ENCODE measurements at regions not wholly inside any gene's neighbourhood (a gene's known extent, or its start where the extent isn't known, plus 50 kb on each side); places are given as distances from the start of the nearest gene placed in this dataset.

DNA sequence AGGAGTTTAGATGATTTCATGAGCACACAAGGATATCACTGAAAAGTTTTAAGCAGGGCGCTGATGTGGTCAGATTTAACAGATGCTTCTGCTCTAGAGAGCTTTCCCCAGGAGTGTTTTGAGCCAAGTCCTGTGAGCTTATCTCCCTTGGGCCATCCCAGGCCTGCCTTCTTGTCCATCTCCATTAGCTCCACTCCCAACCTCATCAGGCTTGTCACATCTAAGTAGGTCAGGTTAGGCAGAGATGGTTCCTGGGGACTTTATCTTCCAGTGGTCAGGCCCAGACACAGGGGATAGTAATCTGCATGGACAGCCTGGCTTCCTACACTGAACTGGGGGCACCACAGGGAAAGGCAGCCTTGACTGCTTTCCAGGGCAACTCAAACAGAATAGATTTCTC is 145.4 kb upstream of the SRRM4 start (continued):
- TF ChIP-seq, protein P1, sequence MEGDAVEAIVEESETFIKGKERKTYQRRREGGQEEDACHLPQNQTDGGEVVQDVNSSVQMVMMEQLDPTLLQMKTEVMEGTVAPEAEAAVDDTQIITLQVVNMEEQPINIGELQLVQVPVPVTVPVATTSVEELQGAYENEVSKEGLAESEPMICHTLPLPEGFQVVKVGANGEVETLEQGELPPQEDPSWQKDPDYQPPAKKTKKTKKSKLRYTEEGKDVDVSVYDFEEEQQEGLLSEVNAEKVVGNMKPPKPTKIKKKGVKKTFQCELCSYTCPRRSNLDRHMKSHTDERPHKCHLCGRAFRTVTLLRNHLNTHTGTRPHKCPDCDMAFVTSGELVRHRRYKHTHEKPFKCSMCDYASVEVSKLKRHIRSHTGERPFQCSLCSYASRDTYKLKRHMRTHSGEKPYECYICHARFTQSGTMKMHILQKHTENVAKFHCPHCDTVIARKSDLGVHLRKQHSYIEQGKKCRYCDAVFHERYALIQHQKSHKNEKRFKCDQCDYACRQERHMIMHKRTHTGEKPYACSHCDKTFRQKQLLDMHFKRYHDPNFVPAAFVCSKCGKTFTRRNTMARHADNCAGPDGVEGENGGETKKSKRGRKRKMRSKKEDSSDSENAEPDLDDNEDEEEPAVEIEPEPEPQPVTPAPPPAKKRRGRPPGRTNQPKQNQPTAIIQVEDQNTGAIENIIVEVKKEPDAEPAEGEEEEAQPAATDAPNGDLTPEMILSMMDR (conservative IDR thresholded peaks at IDR 0.05; ENCODE audit: low read depth in 2 of 2), result no peak
- TF ChIP-seq, protein P2, sequence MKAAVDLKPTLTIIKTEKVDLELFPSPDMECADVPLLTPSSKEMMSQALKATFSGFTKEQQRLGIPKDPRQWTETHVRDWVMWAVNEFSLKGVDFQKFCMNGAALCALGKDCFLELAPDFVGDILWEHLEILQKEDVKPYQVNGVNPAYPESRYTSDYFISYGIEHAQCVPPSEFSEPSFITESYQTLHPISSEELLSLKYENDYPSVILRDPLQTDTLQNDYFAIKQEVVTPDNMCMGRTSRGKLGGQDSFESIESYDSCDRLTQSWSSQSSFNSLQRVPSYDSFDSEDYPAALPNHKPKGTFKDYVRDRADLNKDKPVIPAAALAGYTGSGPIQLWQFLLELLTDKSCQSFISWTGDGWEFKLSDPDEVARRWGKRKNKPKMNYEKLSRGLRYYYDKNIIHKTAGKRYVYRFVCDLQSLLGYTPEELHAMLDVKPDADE (IDR thresholded peaks at IDR 0.05), result no peak
- TF ChIP-seq POLR2AphosphoS5 (IDR thresholded peaks at IDR 0.05; ENCODE audit: low read depth), result no peak
- no peak for TF ChIP-seq NANOG (IDR thresholded peaks at IDR 0.05; ENCODE audit: borderline replicate concordance)
- TF ChIP-seq EZH2phosphoT487 (IDR thresholded peaks at IDR 0.05; ENCODE audit: unreplicated experiment), result no peak
- no peak for TF ChIP-seq CREB1 (CRISPR knock-in tag; IDR thresholded peaks at IDR 0.05; ENCODE audit: low read depth)
- no peak for TF ChIP-seq ZNF114 (CRISPR knock-in tag; IDR thresholded peaks at IDR 0.05)
- TF ChIP-seq EZH2 (IDR thresholded peaks at IDR 0.05; ENCODE audit: low read depth, unreplicated experiment), result no peak
- no peak for TF ChIP-seq ZNF331 (CRISPR knock-in tag; IDR thresholded peaks at IDR 0.05; ENCODE audit: low read depth)
- no peak for TF ChIP-seq STAT1 (IDR thresholded peaks at IDR 0.05; ENCODE audit: unreplicated experiment)
- TF ChIP-seq, protein P3, sequence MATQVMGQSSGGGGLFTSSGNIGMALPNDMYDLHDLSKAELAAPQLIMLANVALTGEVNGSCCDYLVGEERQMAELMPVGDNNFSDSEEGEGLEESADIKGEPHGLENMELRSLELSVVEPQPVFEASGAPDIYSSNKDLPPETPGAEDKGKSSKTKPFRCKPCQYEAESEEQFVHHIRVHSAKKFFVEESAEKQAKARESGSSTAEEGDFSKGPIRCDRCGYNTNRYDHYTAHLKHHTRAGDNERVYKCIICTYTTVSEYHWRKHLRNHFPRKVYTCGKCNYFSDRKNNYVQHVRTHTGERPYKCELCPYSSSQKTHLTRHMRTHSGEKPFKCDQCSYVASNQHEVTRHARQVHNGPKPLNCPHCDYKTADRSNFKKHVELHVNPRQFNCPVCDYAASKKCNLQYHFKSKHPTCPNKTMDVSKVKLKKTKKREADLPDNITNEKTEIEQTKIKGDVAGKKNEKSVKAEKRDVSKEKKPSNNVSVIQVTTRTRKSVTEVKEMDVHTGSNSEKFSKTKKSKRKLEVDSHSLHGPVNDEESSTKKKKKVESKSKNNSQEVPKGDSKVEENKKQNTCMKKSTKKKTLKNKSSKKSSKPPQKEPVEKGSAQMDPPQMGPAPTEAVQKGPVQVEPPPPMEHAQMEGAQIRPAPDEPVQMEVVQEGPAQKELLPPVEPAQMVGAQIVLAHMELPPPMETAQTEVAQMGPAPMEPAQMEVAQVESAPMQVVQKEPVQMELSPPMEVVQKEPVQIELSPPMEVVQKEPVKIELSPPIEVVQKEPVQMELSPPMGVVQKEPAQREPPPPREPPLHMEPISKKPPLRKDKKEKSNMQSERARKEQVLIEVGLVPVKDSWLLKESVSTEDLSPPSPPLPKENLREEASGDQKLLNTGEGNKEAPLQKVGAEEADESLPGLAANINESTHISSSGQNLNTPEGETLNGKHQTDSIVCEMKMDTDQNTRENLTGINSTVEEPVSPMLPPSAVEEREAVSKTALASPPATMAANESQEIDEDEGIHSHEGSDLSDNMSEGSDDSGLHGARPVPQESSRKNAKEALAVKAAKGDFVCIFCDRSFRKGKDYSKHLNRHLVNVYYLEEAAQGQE (IDR thresholded peaks at IDR 0.05; ENCODE audit: unreplicated experiment), result no peak
- TF ChIP-seq JUNB (IDR thresholded peaks at IDR 0.05; ENCODE audit: unreplicated experiment), result no peak

DNA sequence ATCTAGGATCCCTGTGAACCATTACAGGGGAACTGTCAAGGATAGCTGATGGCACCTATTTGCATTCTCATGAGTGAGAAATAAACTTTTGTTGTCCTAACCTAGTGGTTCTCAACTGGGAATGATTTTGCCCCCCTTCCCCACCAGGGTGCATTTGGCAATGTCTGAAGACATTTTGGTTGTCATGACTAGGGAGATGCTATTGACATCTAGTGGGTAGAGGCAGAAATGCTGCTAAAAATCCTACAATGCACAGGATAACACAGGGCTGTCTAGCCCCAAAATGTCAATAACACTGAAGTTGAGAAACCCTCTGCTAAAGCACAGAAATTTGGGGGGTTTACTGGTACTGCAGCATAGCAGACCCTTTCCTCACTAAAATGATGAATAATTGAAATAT is 140.9 kb upstream of the SRRM4 start:
- Histone ChIP-seq H2AFZ (no peak overlapping the region), H4K20me1 (replicated peaks; ENCODE audit: insufficient read depth) (no peaks in the 10 kb centered on the region), H3K4me2 (no peak overlapping the region), H3K4me1 (ENCODE audit: insufficient read depth) (no peaks in the 10 kb centered on the region), H3K36me3 (ENCODE audit: insufficient read depth) (no peaks in the 10 kb centered on the region; the same call in 1 of the 2 replicates), H3F3A (replicated peaks; ENCODE audit: low read depth) (no peaks in the 10 kb centered on the region), H3K4me3 (no peak overlapping the region), H3K79me2 (replicated peaks; ENCODE audit: insufficient read depth) (no peaks in the 10 kb centered on the region), H3K9me2 (ENCODE audit: insufficient read depth) (no peaks in the 10 kb centered on the region), H3K27ac (ENCODE audit: low read depth) (no peak overlapping the region), H3K27me3 (ENCODE audit: insufficient read depth) (no peaks in the 10 kb centered on the region)
- H3K27ac Mint-ChIP-seq, result no peak overlapping the region
- H3K4me3 Mint-ChIP-seq, result no peak overlapping the region
- no peaks in the 10 kb centered on the region for H3K9me3 Mint-ChIP-seq
- no peaks in the 10 kb centered on the region for H3K36me3 Mint-ChIP-seq (ENCODE audit: low read depth)
- DNase-seq (ENCODE audit: low spot score) (peak; percentile 76), ATAC-seq (peak; percentile 86)
- no peak for TF ChIP-seq STAT1 (IDR thresholded peaks at IDR 0.05; ENCODE audit: unreplicated experiment)
- TF ChIP-seq, protein P1 (conservative IDR thresholded peaks at IDR 0.05; ENCODE audit: low read depth in 2 of 2), result peak; percentile 66 to 82
- H3K4me1 Mint-ChIP-seq, result no peaks in the 10 kb centered on the region
- peaks cover 3% of the 10 kb centered on the region for H3K27me3 Mint-ChIP-seq (ENCODE audit: insufficient read depth, low read depth, poor library complexity)

All from GM23338 (cell line).